ENCODE measurements at regions not wholly inside any gene's neighbourhood (a gene's known extent, or its start where the extent isn't known, plus 50 kb on each side); places are given as distances from the start of the nearest gene placed in this dataset.
"Not testable (repeated sequence)": the region's sequence is repeated elsewhere in the genome, so short reads cannot be mapped to it uniquely, and the experiment has no call there.

GRCh38 chr20:17891131-17891530 is 77.5 kb downstream of the SNX5 start:
- H3K9me3 ChIP-seq; H3K4me1 ChIP-seq (ENCODE audit: control insufficient read depth in 1 of 2, extremely low read depth in 1 of 2, insufficient read depth in 2 of 2, low read length in 2 of 2); ATAC-seq (replicated peaks in 1 of 4); POLR2A ChIA-PET; H3K27ac Mint-ChIP-seq; H3K4me1 Mint-ChIP-seq; DNase-seq; H3K36me3 ChIP-seq (ENCODE audit: control insufficient read depth in 2 of 2, extremely low read depth in 1 of 2, insufficient read depth in 1 of 2, low read length in 1 of 2); H3K27ac ChIP-seq (ENCODE audit: low read length); H3K36me3 Mint-ChIP-seq; CTCF ChIA-PET; H3K4me3 ChIP-seq (ENCODE audit: control insufficient read depth in 1 of 2, extremely low read depth in 1 of 2, low read length in 1 of 2); H3K4me3 Mint-ChIP-seq: not testable (repeated sequence)
- peaks cover 0 to 18% of the 10 kb centered on the region in 2 experiments for H3K27me3 ChIP-seq (replicated peaks in 1 of 2; ENCODE audit: control insufficient read depth in 2 of 2, extremely low read depth in 1 of 2, insufficient read depth in 2 of 2, low read length in 1 of 2)
- Mint-ChIP-seq H3K9me3 (peaks cover 5 to 13% (median 5%) of the 10 kb centered on the region in 3 donors), H3K27me3 (peaks cover 8 to 25% of the 10 kb centered on the region in 2 donors)
- WGBS (ENCODE audit: insufficient coverage) = no CpG with 5 or more reads among the region's 4 CpGs

- 68% methylated on average over 2 of the region's 3 CpGs for WGBS (ENCODE audit: insufficient coverage)
- H3K4me1 Mint-ChIP-seq = peaks cover 0 to under 1% (median under 1%) of the 10 kb centered on the region in 3 donors
Measured at GRCh38 chr20:17890330-17890729, 78.3 kb downstream of the SNX5 start.

GRCh38 chr20:17889226-17889625 is 79.4 kb downstream of the SNX5 start:
- no peaks in the 10 kb centered on the region for H3K9me3 ChIP-seq
- no CpG with 5 or more reads among the region's 1 CpG for WGBS (ENCODE audit: insufficient coverage)
- Mint-ChIP-seq H3K27me3 (peaks cover 0 to 23% of the 10 kb centered on the region in 2 donors), H3K4me1 (no peaks in the 10 kb centered on the region), H3K36me3 (peaks cover 4% of the 10 kb centered on the region), H3K4me3 (no peak overlapping the region), H3K9me3 (peaks cover 5 to 13% (median 5%) of the 10 kb centered on the region in 3 donors), H3K27ac (no peak overlapping the region)
- no peaks in the 10 kb centered on the region for H3K36me3 ChIP-seq (ENCODE audit: control insufficient read depth in 2 of 2, extremely low read depth in 1 of 2, insufficient read depth in 1 of 2, low read length in 1 of 2)
- H3K4me1 ChIP-seq (ENCODE audit: control insufficient read depth in 1 of 2, extremely low read depth in 1 of 2, insufficient read depth in 2 of 2, low read length in 2 of 2) = no peaks in the 10 kb centered on the region
- DNase-seq (no peak), ATAC-seq (replicated peaks in 1 of 4) (no peak)
- ChIA-PET POLR2A (no interaction called here), CTCF (no interaction called here)
- no peak overlapping the region for H3K4me3 ChIP-seq (ENCODE audit: control insufficient read depth in 1 of 2, extremely low read depth in 1 of 2, low read length in 1 of 2)
- no peak overlapping the region for H3K27ac ChIP-seq (ENCODE audit: low read length)
- H3K27me3 ChIP-seq (replicated peaks in 1 of 2; ENCODE audit: control insufficient read depth in 2 of 2, extremely low read depth in 1 of 2, insufficient read depth in 2 of 2, low read length in 1 of 2) = peaks cover 0 to 5% of the 10 kb centered on the region in 2 experiments

More at GRCh38 chr20:17890330-17890729, 78.3 kb downstream of the SNX5 start:
- no peaks in the 10 kb centered on the region for H3K36me3 ChIP-seq (ENCODE audit: control insufficient read depth in 2 of 2, extremely low read depth in 1 of 2, insufficient read depth in 1 of 2, low read length in 1 of 2)
- Mint-ChIP-seq H3K9me3 (peaks cover 5 to 13% (median 5%) of the 10 kb centered on the region in 3 donors), H3K4me3 (no peak overlapping the region), H3K27ac (no peak overlapping the region), H3K27me3 (peaks cover under 1 to 21% of the 10 kb centered on the region in 2 donors), H3K36me3 (peaks cover 4% of the 10 kb centered on the region)
- ChIA-PET CTCF (no interaction called here), POLR2A (no interaction called here)
- no peaks in the 10 kb centered on the region for H3K9me3 ChIP-seq
- H3K27me3 ChIP-seq (replicated peaks in 1 of 2; ENCODE audit: control insufficient read depth in 2 of 2, extremely low read depth in 1 of 2, insufficient read depth in 2 of 2, low read length in 1 of 2) = peaks cover 0 to 12% of the 10 kb centered on the region in 2 experiments
- no peak overlapping the region for H3K27ac ChIP-seq (ENCODE audit: low read length)
- no peak overlapping the region for H3K4me3 ChIP-seq (ENCODE audit: control insufficient read depth in 1 of 2, extremely low read depth in 1 of 2, low read length in 1 of 2)
- DNase-seq (no peak), ATAC-seq (replicated peaks in 1 of 4) (no peak)
- H3K4me1 ChIP-seq (ENCODE audit: control insufficient read depth in 1 of 2, extremely low read depth in 1 of 2, insufficient read depth in 2 of 2, low read length in 2 of 2) = peaks cover 0 to under 1% of the 10 kb centered on the region in 2 experiments

GRCh38 chr20:17888044-17888443 is 80.5 kb downstream of the SNX5 start:
- H3K4me1 ChIP-seq (ENCODE audit: control insufficient read depth in 1 of 2, extremely low read depth in 1 of 2, insufficient read depth in 2 of 2, low read length in 2 of 2) = no peaks in the 10 kb centered on the region
- WGBS (ENCODE audit: insufficient coverage) = 66% methylated on average over 5 of the region's 9 CpGs
- ChIA-PET CTCF (interaction anchor here in 1 of 2 donors (1.1 kb wide), 1 partner anchor 10 kb away, joined by 4 read pairs; no protein-coding TSS in a partner anchor), POLR2A (no interaction called here)
- ATAC-seq (replicated peaks in 1 of 4) (no peak), DNase-seq (no peak)
- peaks cover 5 to 13% (median 5%) of the 10 kb centered on the region in 3 donors for H3K9me3 Mint-ChIP-seq
- peaks cover 4% of the 10 kb centered on the region for H3K36me3 Mint-ChIP-seq
- H3K27ac Mint-ChIP-seq = no peak overlapping the region
- H3K27me3 Mint-ChIP-seq = peaks cover 0 to 27% of the 10 kb centered on the region in 2 donors
- H3K27me3 ChIP-seq (replicated peaks in 1 of 2; ENCODE audit: control insufficient read depth in 2 of 2, extremely low read depth in 1 of 2, insufficient read depth in 2 of 2, low read length in 1 of 2) = peaks cover 0 to 9% of the 10 kb centered on the region in 2 experiments
- no peaks in the 10 kb centered on the region for H3K36me3 ChIP-seq (ENCODE audit: control insufficient read depth in 2 of 2, extremely low read depth in 1 of 2, insufficient read depth in 1 of 2, low read length in 1 of 2)
- no peaks in the 10 kb centered on the region for H3K4me1 Mint-ChIP-seq
- H3K9me3 ChIP-seq = no peaks in the 10 kb centered on the region
- H3K4me3 ChIP-seq (ENCODE audit: control insufficient read depth in 1 of 2, extremely low read depth in 1 of 2, low read length in 1 of 2) = no peak overlapping the region
- no peak overlapping the region for H3K27ac ChIP-seq (ENCODE audit: low read length)
- no peak overlapping the region for H3K4me3 Mint-ChIP-seq

- H3K4me3 ChIP-seq (ENCODE audit: control insufficient read depth in 1 of 2, extremely low read depth in 1 of 2, low read length in 1 of 2) = no peak overlapping the region
- no peak for DNase-seq
- Mint-ChIP-seq H3K27me3 (peaks cover 0 to 27% of the 10 kb centered on the region in 2 donors), H3K27ac (no peak overlapping the region), H3K4me1 (no peaks in the 10 kb centered on the region), H3K36me3 (peaks cover 4% of the 10 kb centered on the region), H3K9me3 (peaks cover 5 to 13% (median 5%) of the 10 kb centered on the region in 3 donors), H3K4me3 (no peak overlapping the region)
- H3K27me3 ChIP-seq (replicated peaks in 1 of 2; ENCODE audit: control insufficient read depth in 2 of 2, extremely low read depth in 1 of 2, insufficient read depth in 2 of 2, low read length in 1 of 2) = peaks cover 0 to 10% of the 10 kb centered on the region in 2 experiments
- no peak overlapping the region for H3K27ac ChIP-seq (ENCODE audit: low read length)
- ATAC-seq (replicated peaks in 1 of 4) = no peak
- ChIA-PET CTCF (interaction anchor here in 1 of 2 donors (1.1 kb wide), 1 partner anchor 10 kb away, joined by 4 read pairs; no protein-coding TSS in a partner anchor), POLR2A (no interaction called here)
- H3K4me1 ChIP-seq (ENCODE audit: control insufficient read depth in 1 of 2, extremely low read depth in 1 of 2, insufficient read depth in 2 of 2, low read length in 2 of 2) = no peaks in the 10 kb centered on the region
- WGBS (ENCODE audit: insufficient coverage) = 74% methylated on average over 4 of the region's 10 CpGs
- no peaks in the 10 kb centered on the region for H3K36me3 ChIP-seq (ENCODE audit: control insufficient read depth in 2 of 2, extremely low read depth in 1 of 2, insufficient read depth in 1 of 2, low read length in 1 of 2)
- H3K9me3 ChIP-seq = no peaks in the 10 kb centered on the region
Measured at GRCh38 chr20:17887331-17888030, 81.1 kb downstream of the SNX5 start.

- no peak for ATAC-seq (replicated peaks in 1 of 4)
- no peak for DNase-seq
- Mint-ChIP-seq H3K4me3 (no peak overlapping the region), H3K9me3 (peaks cover 5 to 13% (median 5%) of the 10 kb centered on the region in 3 donors), H3K4me1 (no peaks in the 10 kb centered on the region), H3K27me3 (peaks cover 0 to 24% of the 10 kb centered on the region in 2 donors), H3K36me3 (peaks cover 4% of the 10 kb centered on the region), H3K27ac (no peak overlapping the region)
- Histone ChIP-seq H3K36me3 (ENCODE audit: control insufficient read depth in 2 of 2, extremely low read depth in 1 of 2, insufficient read depth in 1 of 2, low read length in 1 of 2) (no peaks in the 10 kb centered on the region), H3K9me3 (no peaks in the 10 kb centered on the region), H3K27ac (ENCODE audit: low read length) (no peak overlapping the region), H3K4me3 (ENCODE audit: control insufficient read depth in 1 of 2, extremely low read depth in 1 of 2, low read length in 1 of 2) (no peak overlapping the region), H3K4me1 (ENCODE audit: control insufficient read depth in 1 of 2, extremely low read depth in 1 of 2, insufficient read depth in 2 of 2, low read length in 2 of 2) (no peaks in the 10 kb centered on the region), H3K27me3 (replicated peaks in 1 of 2; ENCODE audit: control insufficient read depth in 2 of 2, extremely low read depth in 1 of 2, insufficient read depth in 2 of 2, low read length in 1 of 2) (peaks cover 0 to 12% of the 10 kb centered on the region in 2 experiments)
- ChIA-PET POLR2A (no interaction called here), CTCF (interaction anchor here (0.6 to 1.1 kb wide), 3 partner anchors 11 to 381 kb away, joined by 3 read pairs; no protein-coding TSS in a partner anchor)
- 0% methylated on average over 1 of the region's 4 CpGs for WGBS (ENCODE audit: insufficient coverage)
Measured at GRCh38 chr20:17885544-17885943, 83.0 kb downstream of the SNX5 start.
